Mucosa of descending colon (tissue), 3 donors: ENCODE measurements at regions not wholly inside any gene's neighbourhood (a gene's known extent, or its start where the extent isn't known, plus 50 kb on each side); places are given as distances from the start of the nearest gene placed in this dataset.
A peak's percentile ranks its signal among the peaks of the same experiment; 100 is the strongest.

ENCODE experiments used
- ATAC-seq: fragments of 200-7000 bp; cut with Tn5 transposase; one replicate; pipeline ENCODE4 v1.9.1; 2020; ENCODE audit warnings: mild to moderate bottlenecking, moderate library complexity
- DNase-seq, 3 donors: peaks; one replicate each; pipeline ENCODE4 v3.0.0-alpha.2; 2020
- H3K36me3 ChIP-seq: fragments of 200-600 bp; one replicate; pipeline ENCODE4 v1.8.0; 2021; ENCODE audit warnings: low read depth, mild to moderate bottlenecking
- H3K4me1 ChIP-seq: fragments of 200-600 bp; one replicate; pipeline ENCODE4 v1.8.0; 2021; ENCODE audit warnings: low read depth, mild to moderate bottlenecking
- H3K4me3 ChIP-seq: fragments of 200-600 bp; one replicate; pipeline ENCODE4 v1.8.0; 2021; ENCODE audit warnings: mild to moderate bottlenecking
- H3K9me3 ChIP-seq: fragments of 200-600 bp; one replicate; pipeline ENCODE4 v1.8.0; 2021; ENCODE audit warnings: mild to moderate bottlenecking
- intact Hi-C, 2 donors: fragments of 100-400 bp; cut with DNase I in 1 of 2; cut with micrococcal nuclease in 1 of 2; formaldehyde crosslinking; loops; one replicate each; pipeline versions ENCODE4 v1.11.0 to v1.11.1; 2022; cut with DNase I, micrococcal nuclease
- TF ChIP-seq, protein P1 (sequence below): fragments of 200-600 bp; IDR thresholded peaks from one replicate; pipeline ENCODE4 v1.8.0; 2022; ENCODE audit warnings: antibody characterized with exemption, mild to moderate bottlenecking
- donor health status: DM: no; HTN: no; CAD: no; lungs with moderate emphysema.
- donor health status: DM: no; HTN: no; CAD: no.
- donor health status: DM: no; HTN: yes; CAD: no.

DNA sequence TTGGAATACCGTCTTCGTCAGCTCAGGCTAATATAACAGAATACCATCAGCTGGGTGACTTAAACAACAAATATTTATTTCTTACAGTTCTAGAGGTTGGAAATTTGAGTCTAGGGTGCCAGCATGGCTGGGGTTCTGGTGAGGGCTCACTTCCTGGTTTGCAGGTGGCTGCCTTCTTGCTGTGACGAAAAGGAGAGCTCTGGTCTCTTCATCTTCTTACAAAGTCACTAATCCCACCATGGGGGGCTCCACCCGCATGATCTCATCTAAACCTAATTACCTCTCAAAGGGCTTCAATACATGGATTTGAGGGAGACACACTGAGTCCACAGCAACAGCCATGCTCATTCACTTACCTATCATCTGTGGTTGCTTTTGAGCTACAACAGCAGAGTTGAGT, 78.3 kb downstream of the PSMG1 start:
- ATAC-seq (no peak), DNase-seq (no peak)
- TF ChIP-seq, protein P1, sequence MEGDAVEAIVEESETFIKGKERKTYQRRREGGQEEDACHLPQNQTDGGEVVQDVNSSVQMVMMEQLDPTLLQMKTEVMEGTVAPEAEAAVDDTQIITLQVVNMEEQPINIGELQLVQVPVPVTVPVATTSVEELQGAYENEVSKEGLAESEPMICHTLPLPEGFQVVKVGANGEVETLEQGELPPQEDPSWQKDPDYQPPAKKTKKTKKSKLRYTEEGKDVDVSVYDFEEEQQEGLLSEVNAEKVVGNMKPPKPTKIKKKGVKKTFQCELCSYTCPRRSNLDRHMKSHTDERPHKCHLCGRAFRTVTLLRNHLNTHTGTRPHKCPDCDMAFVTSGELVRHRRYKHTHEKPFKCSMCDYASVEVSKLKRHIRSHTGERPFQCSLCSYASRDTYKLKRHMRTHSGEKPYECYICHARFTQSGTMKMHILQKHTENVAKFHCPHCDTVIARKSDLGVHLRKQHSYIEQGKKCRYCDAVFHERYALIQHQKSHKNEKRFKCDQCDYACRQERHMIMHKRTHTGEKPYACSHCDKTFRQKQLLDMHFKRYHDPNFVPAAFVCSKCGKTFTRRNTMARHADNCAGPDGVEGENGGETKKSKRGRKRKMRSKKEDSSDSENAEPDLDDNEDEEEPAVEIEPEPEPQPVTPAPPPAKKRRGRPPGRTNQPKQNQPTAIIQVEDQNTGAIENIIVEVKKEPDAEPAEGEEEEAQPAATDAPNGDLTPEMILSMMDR, result no peak
- no peaks in the 10 kb centered on the region for H3K9me3 ChIP-seq
- no peaks in the 10 kb centered on the region for H3K4me1 ChIP-seq
- H3K4me3 ChIP-seq, result no peak overlapping the region
- intact Hi-C loops, result no loop called here
- H3K36me3 ChIP-seq, result no peaks in the 10 kb centered on the region

DNA sequence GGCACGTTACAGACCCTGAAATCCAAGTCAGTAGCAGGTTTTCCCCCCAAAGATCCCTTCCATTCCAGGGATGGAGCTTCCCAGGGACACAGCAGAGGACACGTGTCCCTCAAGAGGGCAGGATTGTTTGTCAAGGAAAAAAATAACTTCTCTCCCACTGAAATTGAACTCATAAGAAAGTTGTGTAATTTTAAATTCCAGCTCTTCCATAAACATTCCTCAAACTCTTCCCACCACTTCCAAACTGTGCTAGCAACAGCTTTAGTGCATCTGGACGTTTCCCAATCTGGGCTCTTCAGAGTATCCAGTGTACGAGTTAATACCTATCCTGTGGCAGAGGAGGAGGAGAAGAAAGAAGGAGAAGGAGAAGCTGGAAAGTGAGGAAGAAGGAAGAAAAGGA, 79.6 kb downstream of the PSMG1 start:
- TF ChIP-seq, protein P1, result no peak
- intact Hi-C loops, result no loop called here
- DNase-seq (no peak), ATAC-seq (peak; percentile 39)
- Histone ChIP-seq H3K4me1 (no peaks in the 10 kb centered on the region), H3K9me3 (no peaks in the 10 kb centered on the region), H3K4me3 (no peak overlapping the region), H3K36me3 (no peaks in the 10 kb centered on the region)

DNA sequence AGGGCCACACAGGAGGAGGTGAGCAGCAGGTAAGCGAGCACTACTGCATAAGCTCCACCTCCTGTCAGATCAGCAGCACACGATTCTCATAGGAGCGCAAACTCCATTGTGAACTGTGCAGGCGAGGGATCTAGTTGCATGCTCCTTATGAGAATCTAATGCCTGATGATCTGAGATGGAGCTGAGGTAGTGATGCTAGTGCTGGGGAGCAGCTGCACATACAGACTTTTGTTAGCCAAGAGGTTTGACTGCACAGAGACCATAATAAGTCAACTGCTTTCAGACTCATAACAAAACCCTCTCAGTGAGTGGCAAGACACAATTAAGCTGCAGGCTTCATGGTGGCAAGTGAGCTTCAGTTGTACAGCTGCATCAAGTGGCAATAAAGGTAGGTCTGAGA, 83.4 kb downstream of the PSMG1 start:
- TF ChIP-seq, protein P1, result no peak
- intact Hi-C loops, result no loop called here
- Histone ChIP-seq H3K36me3 (no peaks in the 10 kb centered on the region), H3K4me1 (no peaks in the 10 kb centered on the region), H3K9me3 (no peaks in the 10 kb centered on the region), H3K4me3 (no peak overlapping the region)
- no peak for ATAC-seq
- no peak for DNase-seq

DNA sequence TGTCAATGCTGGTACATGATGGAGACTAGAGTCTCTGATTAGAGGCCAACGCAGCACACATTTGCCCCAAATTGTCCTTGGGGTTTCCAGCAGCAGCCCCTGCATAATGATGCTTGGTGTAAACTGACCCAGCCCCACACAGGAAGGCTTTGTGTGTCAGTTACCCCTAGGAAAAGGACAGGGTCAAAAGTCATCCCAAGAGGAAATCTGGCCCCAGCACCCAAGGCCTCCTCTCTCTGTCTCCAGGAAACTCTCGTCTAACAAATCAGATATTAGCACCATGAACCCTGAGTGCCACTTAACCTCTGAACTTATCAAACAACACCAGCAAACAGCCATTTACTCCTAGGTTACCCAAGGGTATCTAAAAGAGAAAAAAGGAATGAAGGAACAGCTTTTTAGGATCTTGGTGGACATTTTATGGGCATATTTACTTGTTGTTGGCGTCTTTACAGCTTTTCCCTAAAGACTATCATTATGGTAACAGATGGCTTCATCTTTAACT, 84.5 kb downstream of the PSMG1 start:
- Histone ChIP-seq H3K9me3 (no peaks in the 10 kb centered on the region), H3K4me1 (no peaks in the 10 kb centered on the region), H3K4me3 (no peak overlapping the region), H3K36me3 (no peaks in the 10 kb centered on the region)
- DNase-seq (no peak), ATAC-seq (no peak)
- intact Hi-C loops, result no loop called here
- TF ChIP-seq, protein P1, result no peak

DNA sequence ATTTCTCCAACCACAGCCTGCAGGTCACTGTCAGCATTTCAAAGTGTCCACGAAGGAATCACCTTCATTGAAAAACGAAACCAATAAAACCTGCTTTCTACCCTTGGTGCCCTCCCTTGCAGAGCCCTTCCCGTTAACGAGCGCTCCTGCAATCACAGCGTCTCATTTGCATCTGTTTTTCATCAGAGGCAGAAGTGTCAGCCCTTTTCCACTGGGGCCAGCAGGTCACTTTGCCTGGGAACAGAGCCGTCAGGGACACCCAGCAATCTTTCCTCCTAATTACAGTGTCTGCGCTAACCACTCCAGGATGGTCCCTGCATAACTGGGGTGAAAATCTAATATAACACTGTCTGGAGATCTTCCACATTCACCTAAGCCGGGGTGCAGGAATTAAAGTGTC, 85.3 kb downstream of the PSMG1 start:
- no peak for ATAC-seq
- H3K4me3 ChIP-seq, result no peak overlapping the region
- no peaks in the 10 kb centered on the region for H3K4me1 ChIP-seq
- intact Hi-C loops, result no loop called here
- no peak for DNase-seq
- TF ChIP-seq, protein P1, result no peak
- H3K36me3 ChIP-seq, result no peaks in the 10 kb centered on the region
- H3K9me3 ChIP-seq, result no peaks in the 10 kb centered on the region

DNA sequence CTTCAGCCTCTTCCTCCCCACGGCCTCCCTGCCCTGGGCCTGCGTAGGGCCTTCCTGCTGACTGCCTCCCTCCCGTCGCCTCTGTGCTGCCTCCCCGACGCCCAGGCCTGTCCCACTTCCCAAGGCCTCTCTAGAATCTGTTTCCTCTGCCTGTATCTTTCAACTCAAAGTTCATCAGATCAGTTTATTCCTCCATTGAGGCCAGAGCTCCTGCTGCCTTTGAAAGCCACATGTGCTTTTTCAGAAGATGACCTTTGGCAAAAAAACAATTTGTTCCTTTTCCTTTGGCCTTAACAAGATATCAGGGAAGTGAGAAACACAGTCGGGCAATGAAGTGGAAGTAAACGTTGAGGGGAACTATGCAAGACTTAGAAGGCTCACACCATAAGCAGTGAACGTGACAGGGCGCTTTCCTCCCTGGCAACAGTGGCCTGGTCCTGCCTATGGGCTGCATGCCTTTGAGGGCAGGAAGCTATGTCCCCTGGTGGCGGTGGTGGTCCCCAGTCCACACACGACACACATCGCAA, 85.9 kb downstream of the PSMG1 start:
- DNase-seq (no peak), ATAC-seq (peak; percentile 16)
- Histone ChIP-seq H3K36me3 (no peaks in the 10 kb centered on the region), H3K4me1 (no peaks in the 10 kb centered on the region), H3K4me3 (no peak overlapping the region), H3K9me3 (no peaks in the 10 kb centered on the region)
- intact Hi-C loops, result no loop called here
- TF ChIP-seq, protein P1, result no peak
